Stimulated activated CD8-positive, alpha-beta memory T cell treated with anti-CD3 and anti-CD28 coated beads, Interleukin-2, amount 100 ng/mL, for 48 hours (primary cell): ENCODE measurements at regions not wholly inside any gene's neighbourhood (a gene's known extent, or its start where the extent isn't known, plus 50 kb on each side); places are given as distances from the start of the nearest gene placed in this dataset.
"Not testable (repeated sequence)": the region's sequence is repeated elsewhere in the genome, so short reads cannot be mapped to it uniquely, and the experiment has no call there.

Experiments used
- DNase-seq, 2 donors: peaks; one replicate each; pipeline ENCODE4 v3.0.0-alpha.2; 2020; ENCODE audit warnings: low read depth in 2 of 2

GRCh38 chr9:29325894-29326293, 1752.6 kb upstream of the C9orf72 start:
- DNase-seq = no peak

GRCh38 chr9:29332789-29333188, 1759.5 kb upstream of the C9orf72 start:
- no peak for DNase-seq

- no peak for DNase-seq
Measured at GRCh38 chr9:29336281-29336680, 1763.0 kb upstream of the C9orf72 start.

GRCh38 chr9:29339387-29339786, 1766.1 kb upstream of the C9orf72 start:
- no peak for DNase-seq

GRCh38 chr9:29348999-29349398, 1775.7 kb upstream of the C9orf72 start:
- DNase-seq = no peak

GRCh38 chr9:29389421-29389820, 1816.1 kb upstream of the C9orf72 start:
- no peak for DNase-seq

- no peak for DNase-seq
Measured at GRCh38 chr9:29390859-29391258, 1817.6 kb upstream of the C9orf72 start.

- DNase-seq = no peak
Measured at GRCh38 chr9:29393064-29393463, 1819.8 kb upstream of the C9orf72 start.

GRCh38 chr9:29394855-29395254, 1821.6 kb upstream of the C9orf72 start:
- DNase-seq = no peak

- DNase-seq = no peak
Measured at GRCh38 chr9:29397148-29397547, 1823.9 kb upstream of the C9orf72 start.

GRCh38 chr9:29416204-29416603, 1842.9 kb upstream of the C9orf72 start:
- DNase-seq = no peak

- DNase-seq = no peak
Measured at GRCh38 chr9:29422438-29422837, 1849.2 kb upstream of the C9orf72 start.

- no peak for DNase-seq
Measured at GRCh38 chr9:29432191-29432590, 1858.9 kb upstream of the C9orf72 start.

- not testable (repeated sequence) for DNase-seq
Measured at GRCh38 chr9:29432656-29433055, 1859.4 kb upstream of the C9orf72 start.

GRCh38 chr9:29435368-29435767, 1862.1 kb upstream of the C9orf72 start:
- DNase-seq = no peak

GRCh38 chr9:29437526-29437925, 1864.2 kb upstream of the C9orf72 start:
- no peak for DNase-seq

GRCh38 chr9:29439961-29440360, 1866.7 kb upstream of the C9orf72 start:
- DNase-seq = no peak

- DNase-seq = no peak
Measured at GRCh38 chr9:29440449-29440848, 1867.2 kb upstream of the C9orf72 start.

GRCh38 chr9:29445751-29446150, 1872.5 kb upstream of the C9orf72 start:
- no peak for DNase-seq

GRCh38 chr9:29449306-29449705, 1876.0 kb upstream of the C9orf72 start:
- no peak for DNase-seq

- not testable (repeated sequence) for DNase-seq
Measured at GRCh38 chr9:29450343-29450875, 1877.1 kb upstream of the C9orf72 start.

- DNase-seq = no peak
Measured at GRCh38 chr9:29456940-29457339, 1883.7 kb upstream of the C9orf72 start.

GRCh38 chr9:29475471-29475870, 1902.2 kb upstream of the C9orf72 start:
- no peak for DNase-seq

- no peak for DNase-seq
Measured at GRCh38 chr9:29511680-29512079, 1938.4 kb upstream of the C9orf72 start.
